ENCODE measurements at regions not wholly inside any gene's neighbourhood (a gene's known extent, or its start where the extent isn't known, plus 50 kb on each side); places are given as distances from the start of the nearest gene placed in this dataset.

DNA sequence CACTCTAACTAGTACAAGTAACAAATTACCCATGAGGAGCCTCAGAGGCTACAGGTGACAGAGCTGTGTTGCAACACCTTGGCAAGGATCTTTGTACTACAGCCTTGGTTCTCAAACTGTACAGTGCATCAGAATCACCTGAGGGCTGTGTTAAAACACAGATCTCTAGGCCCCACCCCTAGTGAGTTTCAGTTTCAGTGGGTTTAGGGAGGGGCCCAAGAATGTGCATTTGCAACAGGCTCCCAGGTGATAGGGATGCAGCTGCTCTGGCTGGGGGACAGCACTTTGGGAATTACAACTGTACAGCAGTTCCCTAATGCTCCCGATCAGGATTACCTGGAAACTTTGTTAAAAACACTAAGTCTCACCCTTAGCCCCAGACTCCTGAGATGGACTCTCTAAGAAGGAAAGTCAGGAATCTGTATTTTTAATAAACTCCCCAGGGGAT is 66.1 kb upstream of the NR2F2 start:
- TF ChIP-seq, protein P1, sequence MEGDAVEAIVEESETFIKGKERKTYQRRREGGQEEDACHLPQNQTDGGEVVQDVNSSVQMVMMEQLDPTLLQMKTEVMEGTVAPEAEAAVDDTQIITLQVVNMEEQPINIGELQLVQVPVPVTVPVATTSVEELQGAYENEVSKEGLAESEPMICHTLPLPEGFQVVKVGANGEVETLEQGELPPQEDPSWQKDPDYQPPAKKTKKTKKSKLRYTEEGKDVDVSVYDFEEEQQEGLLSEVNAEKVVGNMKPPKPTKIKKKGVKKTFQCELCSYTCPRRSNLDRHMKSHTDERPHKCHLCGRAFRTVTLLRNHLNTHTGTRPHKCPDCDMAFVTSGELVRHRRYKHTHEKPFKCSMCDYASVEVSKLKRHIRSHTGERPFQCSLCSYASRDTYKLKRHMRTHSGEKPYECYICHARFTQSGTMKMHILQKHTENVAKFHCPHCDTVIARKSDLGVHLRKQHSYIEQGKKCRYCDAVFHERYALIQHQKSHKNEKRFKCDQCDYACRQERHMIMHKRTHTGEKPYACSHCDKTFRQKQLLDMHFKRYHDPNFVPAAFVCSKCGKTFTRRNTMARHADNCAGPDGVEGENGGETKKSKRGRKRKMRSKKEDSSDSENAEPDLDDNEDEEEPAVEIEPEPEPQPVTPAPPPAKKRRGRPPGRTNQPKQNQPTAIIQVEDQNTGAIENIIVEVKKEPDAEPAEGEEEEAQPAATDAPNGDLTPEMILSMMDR (IDR thresholded peaks at IDR 0.05): no peak
- no peak for TF ChIP-seq POLR2A (IDR thresholded peaks at IDR 0.05)
